Thyroid gland (tissue), 4 donors: ENCODE measurements at regions not wholly inside any gene's neighbourhood (a gene's known extent, or its start where the extent isn't known, plus 50 kb on each side); places are given as distances from the start of the nearest gene placed in this dataset.

Experiments used
- DNase-seq, 2 donors: peaks; one replicate each; pipeline ENCODE4 v3.0.0-alpha.2; 2019
- H3K27ac ChIP-seq, 3 donors: fragments of 200-600 bp; sonication (generic); 1 replicate in 2 of 3; 2 replicates in 1 of 3; pipeline ENCODE4 v1.5.1; 2016 to 2019; ENCODE audit warnings: mild to moderate bottlenecking in 1 of 3, moderate library complexity in 1 of 3
- H3K27me3 ChIP-seq: fragments of 200-600 bp; sonication (generic); one replicate; pipeline ENCODE4 v1.5.1; 2019
- H3K36me3 ChIP-seq, 2 donors: fragments of 200-600 bp; sonication (generic); one replicate each; pipeline ENCODE4 v1.5.1; 2016 to 2019
- H3K4me1 ChIP-seq, 2 donors: fragments of 200-600 bp; sonication (generic); one replicate each; pipeline ENCODE4 v1.5.1; 2017 to 2019
- H3K4me3 ChIP-seq, 3 donors: fragments of 200-600 bp; sonication (generic); replicated peaks in 1 of 3; 1 replicate in 2 of 3; 2 replicates in 1 of 3; pipeline ENCODE4 v1.5.1; 2016; ENCODE audit warnings: mild to moderate bottlenecking in 1 of 3
- H3K9me3 ChIP-seq: fragments of 200-600 bp; sonication (generic); one replicate; pipeline ENCODE4 v1.5.1; 2017
- POLR2A ChIP-seq, 2 donors: fragments of 450-650 bp; IDR thresholded peaks; one replicate each; pipeline ENCODE4 v1.6.1; 2017; ENCODE audit warnings: antibody characterized with exemption in 2 of 2, mild to moderate bottlenecking in 2 of 2, moderate library complexity in 1 of 2
- WGBS, 2 donors: methylation state at CpG; one replicate each; pipeline ENCODE4 v1.1.5; 2017; 5-methylcytosine and 5-hydroxymethylcytosine counted together
- intact Hi-C: fragments of 100-400 bp; cut with DNase I; formaldehyde crosslinking; loops from one replicate; pipeline ENCODE4 v1.15.1; 2023
- TF ChIP-seq, protein P1 (sequence below), 6 experiments: fragments of 200-600 bp in 3 of 6; fragments of 450-650 bp in 3 of 6; sonication (generic) in 3 of 6; IDR thresholded peaks; one replicate each; pipeline ENCODE4 v1.5.1; 2016 to 2019; ENCODE audit warnings: antibody characterized with exemption in 6 of 6, mild to moderate bottlenecking in 2 of 6, inconsistent platforms in 1 of 6, moderate library complexity in 1 of 6

DNA sequence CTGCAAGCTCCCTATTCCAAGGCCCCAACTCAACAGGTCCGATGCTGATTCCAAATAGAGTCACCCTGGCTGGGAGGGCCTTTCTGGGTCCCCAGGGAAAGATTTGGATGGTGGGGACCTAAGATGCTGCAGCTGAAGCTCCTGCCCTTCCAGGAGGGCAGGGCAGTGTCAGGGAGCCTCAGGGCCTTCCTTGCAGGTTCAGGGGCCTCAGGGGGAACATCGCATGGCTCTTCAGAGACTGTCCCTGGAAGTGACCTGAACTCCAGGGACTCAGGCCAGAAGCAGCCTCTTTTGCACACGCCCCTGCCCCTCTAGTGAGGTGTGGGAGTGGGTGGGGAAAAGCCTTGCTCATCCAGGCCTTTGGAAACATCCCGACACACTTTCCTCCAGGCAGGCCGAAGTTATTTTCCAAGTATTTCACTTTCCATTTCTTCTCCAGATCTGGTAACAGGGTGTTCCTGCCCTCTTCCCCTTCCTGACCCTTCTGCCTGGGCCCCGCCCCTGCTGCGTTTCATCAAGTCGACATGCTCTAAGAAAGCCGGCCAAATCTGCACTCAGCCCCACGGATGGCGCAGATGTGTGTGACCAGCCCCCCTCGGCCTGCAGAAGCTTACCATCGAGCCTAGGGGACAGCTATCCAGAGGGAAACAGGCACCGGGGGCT lies 159.5 kb downstream of the FGF18 start:
- WGBS, 2 donors: 67 to 73% methylated on average over 14 of the region's 14 CpGs

DNA sequence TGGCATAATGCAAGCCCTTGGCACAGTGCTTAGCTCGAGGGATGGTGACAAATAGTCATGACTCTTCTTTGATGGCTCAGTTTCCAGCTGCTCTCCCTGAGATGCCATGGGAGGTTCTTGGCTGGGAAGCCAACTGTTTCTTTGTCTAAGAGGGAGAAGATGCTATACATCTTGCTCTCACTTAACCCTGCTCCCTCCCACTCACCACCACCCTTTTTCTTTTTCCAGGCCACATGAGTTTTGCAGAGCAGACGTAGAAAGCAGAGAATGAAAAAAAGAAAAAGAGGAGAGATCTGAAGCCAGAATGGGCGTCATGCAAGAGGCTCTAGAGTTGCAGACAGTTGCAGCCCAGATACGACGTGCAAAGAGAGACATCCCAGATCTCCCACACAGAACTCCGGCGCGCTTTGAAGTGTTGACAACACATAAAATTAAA lies 160.5 kb downstream of the FGF18 start:
- no peaks in the 10 kb centered on the region for H3K9me3 ChIP-seq
- H3K4me1 ChIP-seq: peaks cover 10 to 21% of the 10 kb centered on the region in 2 donors
- DNase-seq: no peak
- no peak overlapping the region for H3K27ac ChIP-seq
- no peaks in the 10 kb centered on the region for H3K27me3 ChIP-seq
- intact Hi-C loops: no loop called here
- TF ChIP-seq POLR2A (IDR thresholded peaks at IDR 0.05): no peak
- WGBS, 2 donors: 86 to 87% methylated on average over 8 of the region's 8 CpGs
- no peaks in the 10 kb centered on the region for H3K36me3 ChIP-seq
- H3K4me3 ChIP-seq: no peak overlapping the region

More for the DNA sequence above, 159.5 kb downstream of the FGF18 start:
- Histone ChIP-seq H3K27me3 (no peaks in the 10 kb centered on the region), H3K36me3 (no peaks in the 10 kb centered on the region), H3K4me3 (no peak overlapping the region), H3K9me3 (no peaks in the 10 kb centered on the region), H3K27ac (peak overlapping the region in 1 of 3 donors; percentile 18), H3K4me1 (peaks cover 10 to 21% of the 10 kb centered on the region in 2 donors)
- DNase-seq: peak; percentile 17 to 26
- no peak for TF ChIP-seq POLR2A (IDR thresholded peaks at IDR 0.05)
- TF ChIP-seq, protein P1, sequence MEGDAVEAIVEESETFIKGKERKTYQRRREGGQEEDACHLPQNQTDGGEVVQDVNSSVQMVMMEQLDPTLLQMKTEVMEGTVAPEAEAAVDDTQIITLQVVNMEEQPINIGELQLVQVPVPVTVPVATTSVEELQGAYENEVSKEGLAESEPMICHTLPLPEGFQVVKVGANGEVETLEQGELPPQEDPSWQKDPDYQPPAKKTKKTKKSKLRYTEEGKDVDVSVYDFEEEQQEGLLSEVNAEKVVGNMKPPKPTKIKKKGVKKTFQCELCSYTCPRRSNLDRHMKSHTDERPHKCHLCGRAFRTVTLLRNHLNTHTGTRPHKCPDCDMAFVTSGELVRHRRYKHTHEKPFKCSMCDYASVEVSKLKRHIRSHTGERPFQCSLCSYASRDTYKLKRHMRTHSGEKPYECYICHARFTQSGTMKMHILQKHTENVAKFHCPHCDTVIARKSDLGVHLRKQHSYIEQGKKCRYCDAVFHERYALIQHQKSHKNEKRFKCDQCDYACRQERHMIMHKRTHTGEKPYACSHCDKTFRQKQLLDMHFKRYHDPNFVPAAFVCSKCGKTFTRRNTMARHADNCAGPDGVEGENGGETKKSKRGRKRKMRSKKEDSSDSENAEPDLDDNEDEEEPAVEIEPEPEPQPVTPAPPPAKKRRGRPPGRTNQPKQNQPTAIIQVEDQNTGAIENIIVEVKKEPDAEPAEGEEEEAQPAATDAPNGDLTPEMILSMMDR (IDR thresholded peaks at IDR 0.05): no peak
- intact Hi-C loops: no loop called here

- DNase-seq: no peak
- no peak overlapping the region for H3K27ac ChIP-seq
- peaks cover 10 to 21% of the 10 kb centered on the region in 2 donors for H3K4me1 ChIP-seq
- no peaks in the 10 kb centered on the region for H3K9me3 ChIP-seq
- intact Hi-C loops: no loop called here
- TF ChIP-seq POLR2A (IDR thresholded peaks at IDR 0.05): no peak
- TF ChIP-seq, protein P1 (IDR thresholded peaks at IDR 0.05): no peak
- no peaks in the 10 kb centered on the region for H3K27me3 ChIP-seq
- H3K36me3 ChIP-seq: no peaks in the 10 kb centered on the region
- 77 to 78% methylated on average over 9 of the region's 9 CpGs for WGBS, 2 donors
- H3K4me3 ChIP-seq: no peak overlapping the region
Measured at GRCh38 chr5:171580502-171581265, 161.2 kb downstream of the FGF18 start.

DNA sequence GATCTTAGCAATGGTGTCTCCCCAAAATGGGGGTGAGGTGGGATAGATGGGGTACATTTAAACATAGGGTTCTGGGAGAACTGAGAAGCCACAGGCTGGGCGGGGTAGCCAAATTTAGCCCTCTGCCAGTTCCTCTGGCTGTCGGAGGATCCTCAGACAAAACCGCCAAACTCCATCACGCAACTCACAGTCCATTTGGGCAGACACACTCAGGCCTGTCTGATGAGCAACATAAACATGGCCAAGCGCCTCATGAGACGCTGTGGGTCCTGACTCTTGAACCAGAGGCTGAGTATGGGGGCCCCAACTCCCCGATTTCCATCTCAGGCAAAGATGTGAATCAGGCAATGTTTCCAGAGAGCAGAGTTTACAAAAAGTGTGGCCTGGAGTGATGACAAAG lies 162.3 kb downstream of the FGF18 start:
- intact Hi-C loops: no loop called here

GRCh38 chr5:171582849-171583248 lies 163.4 kb downstream of the FGF18 start:
- intact Hi-C loops: no loop called here
- H3K4me1 ChIP-seq: peaks cover 10 to 17% of the 10 kb centered on the region in 2 donors
- 84% methylated on average over 5 of the region's 5 CpGs for WGBS, 2 donors
- TF ChIP-seq, protein P1 (IDR thresholded peaks at IDR 0.05): no peak
- TF ChIP-seq POLR2A (IDR thresholded peaks at IDR 0.05): no peak
- DNase-seq: no peak
- H3K9me3 ChIP-seq: no peaks in the 10 kb centered on the region
- no peak overlapping the region for H3K4me3 ChIP-seq
- no peaks in the 10 kb centered on the region for H3K27me3 ChIP-seq
- no peaks in the 10 kb centered on the region for H3K36me3 ChIP-seq
- no peak overlapping the region for H3K27ac ChIP-seq

More for the DNA sequence above, 162.3 kb downstream of the FGF18 start:
- DNase-seq: no peak
- no peaks in the 10 kb centered on the region for H3K36me3 ChIP-seq
- H3K9me3 ChIP-seq: no peaks in the 10 kb centered on the region
- 89 to 94% methylated on average over 7 of the region's 7 CpGs for WGBS, 2 donors
- H3K27ac ChIP-seq: no peak overlapping the region
- TF ChIP-seq, protein P1 (IDR thresholded peaks at IDR 0.05): no peak
- H3K4me3 ChIP-seq: no peak overlapping the region
- H3K27me3 ChIP-seq: no peaks in the 10 kb centered on the region
- H3K4me1 ChIP-seq: peaks cover 10 to 21% of the 10 kb centered on the region in 2 donors
